IPS DF 4.7 (cell line): ENCODE measurements at regions not wholly inside any gene's neighbourhood (a gene's known extent, or its start where the extent isn't known, plus 50 kb on each side); places are given as distances from the start of the nearest gene placed in this dataset.

ENCODE experiments used
- DNase-seq: peaks from one replicate; pipeline ENCODE4 v3.0.0-alpha.2; 2013; ENCODE audit warnings: low spot score; ENCODE audit errors: extremely low read depth

DNA sequence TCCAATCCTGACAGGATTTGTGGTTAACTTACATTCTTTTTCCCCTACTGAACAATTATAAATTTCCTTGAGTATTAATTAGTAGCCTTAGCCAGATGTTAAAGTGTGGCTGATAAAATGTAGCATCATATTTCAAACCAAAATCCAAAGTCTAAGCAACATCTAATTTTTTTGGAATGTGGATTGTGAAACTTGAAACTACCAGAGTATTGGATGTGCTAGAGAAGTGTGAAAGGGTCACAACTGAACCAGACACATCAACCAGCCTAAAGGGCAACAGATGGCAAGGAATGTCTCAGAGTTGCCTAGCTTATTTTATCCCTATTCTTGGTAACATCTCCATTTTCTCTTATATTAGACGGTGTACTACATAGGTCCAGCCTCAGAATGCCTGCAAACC, 153.1 kb upstream of the DCN start:
- no peak for DNase-seq

GRCh38 chr12:91333966-91334365, 151.3 kb upstream of the DCN start:
- no peak for DNase-seq

- no peak for DNase-seq
These were observed 149.7 kb upstream of the DCN start for GRCh38 chr12:91332302-91332701.

DNA sequence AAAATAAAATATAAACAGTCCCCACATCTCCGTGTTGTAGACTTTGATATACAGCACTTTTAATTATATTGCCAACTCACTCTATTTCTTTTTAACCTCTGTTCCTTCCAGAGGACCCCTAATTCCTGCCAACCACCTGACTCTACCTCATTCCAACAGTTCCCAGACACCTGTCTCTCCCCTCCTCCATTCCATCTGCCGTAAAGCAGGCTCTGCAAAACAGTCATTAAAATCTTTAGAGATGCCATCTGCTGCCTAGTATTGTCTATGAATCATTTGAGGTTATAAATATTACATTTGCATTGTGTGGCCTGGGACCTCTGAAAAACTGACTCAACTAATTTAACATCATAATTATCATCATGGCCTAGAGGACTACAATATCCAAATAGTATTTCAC, 148.8 kb upstream of the DCN start:
- DNase-seq, result no peak

- DNase-seq, result no peak
These were observed 145.8 kb upstream of the DCN start for GRCh38 chr12:91328451-91328850.

DNA sequence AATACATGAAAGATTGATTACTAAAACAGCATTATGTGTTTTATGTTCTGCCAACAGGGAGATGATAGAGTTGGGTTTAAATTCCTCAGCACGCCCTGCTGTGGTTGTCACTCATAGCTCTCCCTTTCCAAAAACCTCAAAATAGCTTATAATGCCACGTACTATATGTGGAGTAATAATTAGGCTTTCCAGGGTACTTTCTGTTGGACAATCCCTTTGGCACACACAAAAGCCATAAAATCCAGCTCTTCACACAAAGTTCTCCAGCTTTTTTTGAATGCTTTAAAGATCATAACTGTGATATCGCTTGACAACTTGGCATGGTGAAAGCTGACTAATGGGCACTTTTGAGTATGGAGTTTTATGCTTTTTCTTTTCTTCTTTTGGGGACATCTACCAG, 145.3 kb upstream of the DCN start:
- no peak for DNase-seq

DNA sequence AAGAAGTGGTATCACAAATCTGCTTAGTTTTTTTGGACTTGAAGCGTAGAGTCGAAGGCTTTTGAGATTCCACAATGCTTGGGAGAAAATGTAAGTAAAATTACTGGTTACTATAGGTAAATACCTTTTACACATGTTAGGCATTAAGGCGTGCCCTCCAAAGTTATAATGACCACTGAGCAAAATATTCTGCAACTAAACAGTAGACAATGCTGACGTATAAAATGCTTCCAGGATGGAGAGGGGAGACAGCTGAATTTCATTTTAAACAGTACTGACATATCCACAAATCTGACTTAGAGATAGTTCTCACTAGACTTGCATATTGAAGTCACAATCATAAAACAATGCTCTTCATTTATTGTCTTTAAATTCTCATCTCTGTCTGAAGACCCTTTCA, 144.5 kb upstream of the DCN start:
- no peak for DNase-seq

DNA sequence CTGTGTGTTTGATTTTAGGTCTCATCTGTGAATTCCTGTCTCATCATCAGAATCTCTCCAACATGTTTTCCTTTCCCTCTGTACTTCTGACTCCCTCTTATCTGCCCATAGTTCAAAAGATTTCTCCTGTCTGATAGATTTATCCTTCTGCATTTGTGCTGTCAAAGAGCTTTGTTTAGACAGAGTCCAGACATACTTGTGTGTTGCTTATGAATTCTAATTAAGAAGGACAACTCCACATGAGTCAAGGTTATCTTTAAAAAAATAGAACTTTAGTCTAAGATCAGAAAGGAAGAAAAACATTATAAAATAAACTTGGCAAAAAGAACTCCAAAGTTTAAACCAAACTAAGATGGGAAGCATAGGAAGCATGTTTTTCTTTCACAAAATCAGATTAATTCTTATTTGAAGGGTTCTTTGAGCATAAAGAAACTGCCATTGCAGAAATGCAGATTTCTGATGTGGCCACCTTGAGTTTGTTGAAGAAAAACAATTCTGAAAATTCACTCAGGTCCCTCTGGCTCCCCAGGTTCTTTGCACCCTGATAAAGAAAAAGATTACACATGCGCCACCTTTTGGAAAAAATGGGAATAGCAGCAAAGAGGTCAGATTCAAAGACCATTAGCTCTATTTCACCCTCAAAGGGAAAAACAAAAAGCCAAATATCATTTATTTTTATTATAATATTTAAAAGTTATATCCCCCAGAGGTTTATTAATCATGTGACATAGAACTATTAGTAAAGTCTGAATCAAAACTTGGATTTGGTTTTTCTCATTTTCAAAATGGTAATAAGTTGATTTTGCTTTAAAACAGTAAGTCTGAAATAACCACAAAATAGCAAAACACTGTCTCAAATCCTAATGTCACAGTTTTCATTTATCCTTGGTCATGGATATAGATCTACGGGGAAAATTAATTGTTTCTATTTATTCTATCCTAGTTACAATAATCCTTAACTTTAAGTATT, 143.7 kb upstream of the DCN start:
- peak; percentile 71 for DNase-seq

GRCh38 chr12:91320999-91321398, 138.4 kb upstream of the DCN start:
- no peak for DNase-seq

DNA sequence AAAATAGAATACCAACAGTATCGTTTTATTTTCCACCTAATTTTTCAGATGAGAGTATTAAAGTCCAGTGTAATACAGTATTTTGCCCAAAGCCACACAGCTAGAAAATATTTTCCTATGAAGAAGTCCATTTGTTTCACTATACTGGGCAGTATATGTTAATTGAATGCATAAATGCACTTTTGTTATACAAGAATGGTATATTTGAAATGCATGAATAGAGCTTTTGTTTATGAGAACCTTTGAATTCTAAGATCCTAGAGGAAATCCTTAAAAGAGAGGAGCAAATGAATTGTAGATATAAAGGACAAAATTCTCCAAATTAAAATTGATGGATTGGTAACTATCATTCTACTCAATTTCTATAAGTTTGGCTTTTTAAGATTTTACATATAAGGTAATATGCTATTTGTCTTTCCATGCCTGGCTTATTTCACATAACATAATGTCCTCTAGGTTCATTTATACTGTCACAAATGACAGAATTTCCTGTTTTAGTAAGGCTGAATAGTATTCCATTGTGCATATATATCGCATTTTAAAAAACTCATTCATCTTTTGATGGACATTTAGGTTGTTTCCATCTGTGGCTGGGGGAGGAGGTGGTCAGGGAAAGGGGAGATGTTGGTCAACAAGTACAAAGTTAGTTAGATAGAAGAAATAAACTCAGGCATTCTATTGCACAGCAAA, 136.6 kb upstream of the DCN start:
- no peak for DNase-seq

DNA sequence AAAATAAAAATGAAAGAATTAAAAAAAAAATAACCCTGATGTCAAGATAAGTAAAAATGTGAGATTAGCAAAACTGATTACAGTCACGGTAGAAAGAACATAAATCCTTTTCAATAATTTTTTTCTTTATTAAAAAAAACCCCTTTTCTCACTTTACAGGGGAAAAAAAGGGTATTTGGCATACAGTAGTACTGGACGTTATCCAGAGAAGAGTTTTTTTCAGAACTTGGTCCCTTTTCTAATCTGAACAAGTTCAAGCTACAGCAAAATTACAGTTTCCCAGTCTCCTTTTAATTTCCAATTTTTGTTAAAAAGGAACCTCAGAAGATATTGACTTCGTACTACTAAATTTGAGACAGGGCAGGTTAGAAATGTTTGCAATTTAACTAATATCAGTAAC, 134.7 kb upstream of the DCN start:
- DNase-seq, result no peak

DNA sequence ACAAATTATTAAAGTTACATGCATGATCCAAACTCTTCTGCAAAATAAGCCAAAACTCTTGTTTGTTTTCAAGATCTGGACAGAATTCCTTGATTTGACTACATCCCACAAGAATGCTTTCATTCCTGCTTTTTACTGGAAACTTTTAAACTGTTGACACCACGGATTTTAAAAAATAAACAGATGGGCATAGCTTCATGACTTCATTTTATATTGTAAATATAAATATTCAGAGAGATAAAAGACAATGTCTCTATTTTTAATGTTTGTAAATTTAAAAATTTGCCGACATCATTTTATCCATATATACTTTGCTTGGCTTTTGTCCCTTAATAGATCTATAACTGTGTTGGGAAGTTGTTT, 134.3 kb upstream of the DCN start:
- no peak for DNase-seq

DNA sequence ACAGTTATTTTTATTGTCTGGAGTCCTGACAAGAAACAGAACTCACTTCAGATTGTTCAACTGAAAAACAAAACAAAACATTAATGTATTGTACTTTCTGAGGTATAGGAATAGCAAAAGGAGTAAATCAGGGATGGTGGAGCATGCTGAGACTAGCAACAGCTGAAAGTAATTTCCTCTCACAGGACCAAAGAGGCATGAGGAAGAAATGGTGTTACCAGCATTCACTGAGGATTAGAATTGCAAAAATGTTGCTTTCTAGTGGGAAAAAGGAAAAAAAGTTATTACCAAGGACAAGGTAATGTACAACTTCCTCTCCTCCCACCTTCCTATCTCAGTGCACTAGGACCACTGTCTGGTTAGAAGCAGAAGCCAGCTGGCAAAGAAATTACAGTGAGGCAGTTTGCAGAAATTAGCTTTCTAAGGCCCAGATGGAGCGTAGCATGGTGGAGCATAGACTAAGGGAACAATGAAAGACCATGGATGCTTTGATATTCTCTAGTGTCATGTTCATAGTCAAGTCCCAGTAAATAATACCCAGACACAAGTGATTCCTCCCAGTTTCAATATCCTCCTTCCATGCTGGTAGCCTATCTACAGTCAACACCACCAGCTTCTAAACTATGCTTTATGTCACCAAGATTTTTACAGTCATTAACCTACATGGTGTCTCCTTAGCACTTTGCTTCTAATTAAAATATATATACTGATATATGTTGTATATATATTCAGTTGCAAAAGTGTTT, 133.7 kb upstream of the DCN start:
- no peak for DNase-seq

GRCh38 chr12:91311081-91311480, 128.5 kb upstream of the DCN start:
- DNase-seq, result no peak

DNA sequence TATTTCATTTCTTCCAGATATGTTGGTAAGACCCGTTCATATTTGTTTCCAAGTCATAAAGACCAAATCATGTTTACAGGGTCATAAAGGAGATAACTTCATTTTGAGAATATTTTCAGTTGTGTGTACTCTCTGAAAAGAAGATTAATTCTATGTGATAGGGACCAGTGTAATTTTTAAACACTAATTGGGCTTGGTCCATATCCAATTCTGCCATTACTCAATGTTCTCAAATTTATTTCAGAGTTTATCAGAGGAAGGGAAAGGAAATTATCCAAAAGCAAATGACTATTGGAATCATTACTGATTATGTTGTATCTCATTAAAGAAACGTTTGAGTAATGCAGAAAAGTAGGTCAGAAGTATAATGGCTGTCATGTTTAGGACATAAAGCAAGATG, 126.8 kb upstream of the DCN start:
- no peak for DNase-seq

GRCh38 chr12:91307957-91308670, 125.5 kb upstream of the DCN start:
- no peak for DNase-seq

GRCh38 chr12:91290354-91290753, 107.7 kb upstream of the DCN start:
- no peak for DNase-seq

DNA sequence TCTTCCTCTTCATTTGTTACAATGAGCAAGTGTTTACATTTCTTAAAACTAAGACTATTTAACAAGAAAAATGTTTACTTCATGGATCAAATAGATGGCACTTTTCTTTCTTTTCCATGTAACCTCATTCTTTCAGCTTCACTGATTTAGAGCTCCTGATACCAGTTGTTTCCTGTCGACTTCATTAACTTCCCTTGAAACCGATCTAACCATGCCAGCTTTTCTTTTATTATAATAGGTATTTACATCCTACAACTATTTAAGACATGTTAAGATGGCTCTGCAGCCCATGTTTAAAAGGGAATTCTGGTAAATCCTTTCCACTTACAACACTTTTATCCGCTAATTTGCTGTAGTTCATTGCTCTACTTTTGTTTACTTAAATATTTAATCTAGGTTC, 107.3 kb upstream of the DCN start:
- no peak for DNase-seq

DNA sequence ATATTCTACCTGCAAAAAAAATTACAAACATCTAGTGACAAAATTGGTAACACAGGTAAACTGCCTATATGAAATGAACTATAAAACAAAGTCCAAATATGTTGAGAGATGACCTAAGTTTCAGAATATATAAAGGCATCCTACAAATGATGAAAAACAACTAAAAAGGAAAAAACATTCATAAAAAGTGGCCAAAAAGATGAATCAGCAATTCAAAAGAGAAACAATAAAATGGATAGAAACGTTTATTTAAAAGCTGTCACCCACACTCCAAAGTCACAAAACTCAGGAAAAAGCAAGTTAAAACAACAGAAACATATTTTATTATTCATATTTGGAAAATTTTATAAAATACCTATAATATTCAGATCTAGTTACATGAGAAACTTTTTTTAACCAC, 106.5 kb upstream of the DCN start:
- no peak for DNase-seq

DNA sequence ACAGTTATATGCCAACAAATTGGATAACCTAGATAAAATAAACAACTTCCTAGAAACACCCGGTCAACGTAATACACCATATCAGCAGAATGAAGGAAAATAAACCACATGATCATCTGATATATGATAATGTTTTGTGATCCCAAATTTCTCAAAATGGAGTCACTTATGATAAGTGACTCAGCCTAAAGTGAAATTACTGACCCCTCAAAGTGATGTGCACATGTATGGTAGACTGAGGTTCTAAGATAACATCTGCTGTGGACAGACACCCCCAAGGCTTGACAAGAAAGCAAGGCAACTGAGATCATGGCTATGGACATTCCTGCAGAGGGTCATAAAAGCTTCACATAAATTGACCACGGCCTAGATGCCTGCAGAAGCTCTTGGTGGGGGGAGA, 105.1 kb upstream of the DCN start:
- DNase-seq, result no peak

GRCh38 chr12:91278126-91278525, 95.5 kb upstream of the DCN start:
- DNase-seq, result no peak

GRCh38 chr12:91276509-91276908, 93.9 kb upstream of the DCN start:
- no peak for DNase-seq
